GM12878 (cell line): ENCODE measurements at regions not wholly inside any gene's neighbourhood (a gene's known extent, or its start where the extent isn't known, plus 50 kb on each side); places are given as distances from the start of the nearest gene placed in this dataset.
"Not testable (repeated sequence)": the region's sequence is repeated elsewhere in the genome, so short reads cannot be mapped to it uniquely, and the experiment has no call there.

ENCODE experiments used
- ATAC-seq: fragments of 200-7000 bp; cut with Tn5 transposase; 3 replicates; pipeline ENCODE4 v1.9.1; 2020; ENCODE audit warnings: mild to moderate bottlenecking, moderate library complexity
- BruUV-seq: library from RNA; stranded (reverse); fragments of 400-500 nt; replicated peaks from 2 replicates; lab custom pipeline; 2021; lab: Mats Ljungman, UMichigan
- CTCF ChIA-PET: fragments of 300-600 bp; sonication (Branson Sonifier 250); formaldehyde crosslinking; extraction: SDS; loops from one replicate; lab custom pipeline; 2021; ENCODE audit warnings: inconsistent platforms; lab: Yijun Ruan, JAX
- POLR2A ChIA-PET: fragments of 350-600 bp; formaldehyde crosslinking; extraction: SDS; loops from one replicate; lab custom pipeline; 2021; ENCODE audit warnings: inconsistent platforms; lab: Charles Lee
- RAD21 ChIA-PET: fragments of 300-600 bp; sonication (Branson Sonifier 250); formaldehyde crosslinking; loops from one replicate; lab custom pipeline; 2023; ENCODE audit warnings: antibody characterized with exemption; ENCODE audit not compliant: unreplicated experiment; lab: Charles Lee
- SMC1A ChIA-PET: fragments of 300-600 bp; sonication (Branson Sonifier 250); formaldehyde crosslinking; loops from one replicate; lab custom pipeline; 2023; ENCODE audit not compliant: unreplicated experiment, uncharacterized antibody; lab: Charles Lee
- DNase-seq: peaks from one replicate; pipeline ENCODE4 v3.0.0-alpha.2; 2011; ENCODE audit warnings: low read depth, low spot score
- FAIRE-seq: peaks from 3 replicates; lab custom pipeline; 2011; peaks lifted over from hg19 to GRCh38; lab: Jason Lieb, UNC
- H2AFZ ChIP-seq: 2 replicates; pipeline ENCODE4 v1.6.0; 2011; ENCODE audit warnings: low read depth, low read length, control low read depth; ENCODE audit not compliant: control insufficient read depth
- H3K27ac ChIP-seq: 2 replicates; pipeline ENCODE4 v1.5.1; 2011; ENCODE audit warnings: control low read depth; ENCODE audit not compliant: control insufficient read depth, insufficient read depth
- H3K27me3 ChIP-seq, 2 experiments: replicated peaks in 1 of 2; 2 replicates each; pipeline versions ENCODE4 v1.6.0 to v1.6.1; 2011; ENCODE audit warnings: low read length in 1 of 2; ENCODE audit not compliant: control insufficient read depth in 2 of 2, insufficient read depth in 2 of 2
- H3K36me3 ChIP-seq, 2 experiments: 2 replicates each; pipeline ENCODE4 v1.5.1; 2011; ENCODE audit warnings: low read length in 1 of 2; ENCODE audit not compliant: control insufficient read depth in 2 of 2, insufficient read depth in 2 of 2
- H3K4me1 ChIP-seq: 2 replicates; pipeline ENCODE4 v1.6.1; 2011; ENCODE audit warnings: mild to moderate bottlenecking, low read length, moderate library complexity, mixed read lengths; ENCODE audit not compliant: control insufficient read depth, insufficient read depth
- H3K4me2 ChIP-seq: 2 replicates; pipeline ENCODE4 v1.6.0; 2011; ENCODE audit warnings: control low read depth; ENCODE audit not compliant: control insufficient read depth, insufficient read depth
- H3K4me3 ChIP-seq: fragments of 200-600 bp; sonication (generic); 2 replicates; pipeline ENCODE4 v1.5.1; 2016
- H3K79me2 ChIP-seq: 2 replicates; pipeline ENCODE4 v1.6.0; 2011; ENCODE audit warnings: low read length; ENCODE audit not compliant: control insufficient read depth, insufficient read depth
- H3K9ac ChIP-seq: 2 replicates; pipeline ENCODE4 v1.8.0; 2011; ENCODE audit warnings: low read length, control low read depth, mixed read lengths; ENCODE audit not compliant: control insufficient read depth, insufficient read depth
- H3K9me3 ChIP-seq: replicated peaks from 3 replicates; pipeline ENCODE4 v1.5.1; 2011; ENCODE audit warnings: mild to moderate bottlenecking, low read length; ENCODE audit not compliant: control insufficient read depth, insufficient read depth
- H4K20me1 ChIP-seq: 2 replicates; pipeline ENCODE4 v1.6.0; 2011; ENCODE audit not compliant: control insufficient read depth, insufficient read depth
- WGBS: methylation state at CpG from one replicate; pipeline ENCODE4 v1.1.6; 2016; ENCODE audit warnings: low lambda C conversion rate; ENCODE audit not compliant: insufficient replicate concordance, insufficient coverage; ENCODE audit errors: missing lambda C conversion rate; 5-methylcytosine and 5-hydroxymethylcytosine counted together
- in situ Hi-C: fragments of 300-500 bp; cut with MboI; formaldehyde crosslinking; loops from 9 replicates; pipeline ENCODE4 v1.14.3; 2018; ENCODE audit warnings: mixed read lengths
- intact Hi-C: fragments of 100-400 bp; cut with micrococcal nuclease; formaldehyde crosslinking; loops from one replicate; pipeline ENCODE4 v1.14.2; 2022; ENCODE audit not compliant: unreplicated experiment

GRCh38 chr2:95763074-95763473 is 171.3 kb downstream of the TRIM43 start:
- WGBS = 73% methylated on average over 6 of the region's 6 CpGs
- intact Hi-C loops, CTCF ChIA-PET, H3K4me2 ChIP-seq, DNase-seq, H3K9me3 ChIP-seq, H3K27ac ChIP-seq, H4K20me1 ChIP-seq, FAIRE-seq, H3K4me1 ChIP-seq, H3K9ac ChIP-seq, H3K36me3 ChIP-seq, POLR2A ChIA-PET, SMC1A ChIA-PET, RAD21 ChIA-PET, H2AFZ ChIP-seq, H3K4me3 ChIP-seq, BruUV-seq, in situ Hi-C loops, H3K79me2 ChIP-seq, H3K27me3 ChIP-seq, ATAC-seq: not testable (repeated sequence)

GRCh38 chr2:95764966-95765365 is 173.2 kb downstream of the TRIM43 start:
- RAD21 ChIA-PET, SMC1A ChIA-PET, H3K4me3 ChIP-seq, H3K4me1 ChIP-seq, H3K9me3 ChIP-seq, in situ Hi-C loops, H3K79me2 ChIP-seq, H3K4me2 ChIP-seq, intact Hi-C loops, CTCF ChIA-PET, DNase-seq, H3K27me3 ChIP-seq, BruUV-seq, H4K20me1 ChIP-seq, FAIRE-seq, H2AFZ ChIP-seq, ATAC-seq, H3K36me3 ChIP-seq, H3K27ac ChIP-seq, POLR2A ChIA-PET, H3K9ac ChIP-seq: not testable (repeated sequence)
- WGBS = 8% methylated on average over 5 of the region's 6 CpGs

DNA sequence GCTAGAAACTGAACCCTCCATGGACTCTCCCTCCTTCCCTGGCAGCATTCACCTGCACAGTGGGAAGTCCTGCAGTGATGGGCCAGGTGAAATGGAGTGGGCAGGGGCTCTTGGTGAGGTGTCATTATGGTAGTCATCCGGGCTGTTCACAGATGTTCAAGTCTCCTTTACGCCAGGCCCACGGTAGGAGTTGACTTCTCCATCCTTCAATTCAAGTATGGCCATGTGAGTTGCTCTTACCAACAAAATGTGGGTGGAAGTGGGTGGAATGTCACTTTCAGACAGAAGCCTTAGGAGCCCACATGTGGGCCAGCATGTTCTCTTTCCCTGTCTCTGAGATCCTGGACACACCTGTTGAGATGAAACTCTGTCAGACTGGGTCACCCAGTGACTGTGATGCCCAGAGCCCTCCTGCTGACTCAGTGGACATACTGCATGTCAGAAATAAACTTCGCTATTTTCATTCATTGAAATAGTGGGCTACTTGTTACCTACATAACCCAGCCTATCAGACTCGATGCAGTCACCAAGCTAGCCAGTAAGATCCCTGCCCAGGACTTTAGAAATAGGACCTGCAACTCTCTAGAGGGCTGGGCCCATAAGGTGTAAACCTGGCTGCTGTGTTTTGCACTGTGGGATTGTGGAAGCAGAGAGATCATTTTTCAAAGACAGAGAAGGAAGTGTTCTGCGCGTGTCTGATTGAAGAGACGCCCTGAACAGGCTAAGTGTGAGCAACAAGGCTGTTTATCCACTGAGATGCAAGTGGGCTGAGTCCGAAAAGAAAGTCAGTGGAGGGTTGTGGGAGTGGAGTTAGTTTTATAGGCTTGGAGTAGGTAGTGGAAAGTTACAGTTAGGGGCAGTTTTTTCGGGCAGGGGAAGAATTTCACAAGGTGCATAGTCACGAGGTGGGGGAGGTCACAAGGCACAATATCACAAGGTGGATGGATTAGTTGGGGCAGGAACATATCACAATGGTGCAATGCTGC is 174.4 kb downstream of the TRIM43 start:
- H3K4me1 ChIP-seq, FAIRE-seq, POLR2A ChIA-PET, H3K9ac ChIP-seq, H3K36me3 ChIP-seq, H3K4me2 ChIP-seq, H2AFZ ChIP-seq, RAD21 ChIA-PET, CTCF ChIA-PET, SMC1A ChIA-PET, intact Hi-C loops, BruUV-seq, H3K79me2 ChIP-seq, in situ Hi-C loops, H3K4me3 ChIP-seq, DNase-seq, ATAC-seq, H3K9me3 ChIP-seq, H3K27ac ChIP-seq, H4K20me1 ChIP-seq, H3K27me3 ChIP-seq: not testable (repeated sequence)
- WGBS = 22% methylated on average over 11 of the region's 11 CpGs

GRCh38 chr2:95767531-95767930 is 175.7 kb downstream of the TRIM43 start:
- H3K79me2 ChIP-seq, DNase-seq, POLR2A ChIA-PET, H3K36me3 ChIP-seq, RAD21 ChIA-PET, H3K9ac ChIP-seq, BruUV-seq, H3K27ac ChIP-seq, intact Hi-C loops, H3K9me3 ChIP-seq, in situ Hi-C loops, CTCF ChIA-PET, H4K20me1 ChIP-seq, FAIRE-seq, ATAC-seq, H3K27me3 ChIP-seq, H3K4me3 ChIP-seq, H3K4me1 ChIP-seq, H3K4me2 ChIP-seq, SMC1A ChIA-PET, H2AFZ ChIP-seq: not testable (repeated sequence)
- WGBS = 3% methylated on average over 4 of the region's 4 CpGs
